Activated CD8-positive, alpha-beta T cell treated with anti-CD3 and anti-CD28 coated beads for 36 hours (primary cell): ENCODE measurements at regions not wholly inside any gene's neighbourhood (a gene's known extent, or its start where the extent isn't known, plus 50 kb on each side); places are given as distances from the start of the nearest gene placed in this dataset.

Experiments
- ATAC-seq: fragments of 200-7000 bp; cut with Tn5 transposase; one replicate; pipeline ENCODE4 v1.10.0; 2021; ENCODE audit warnings: mild to moderate bottlenecking, moderate library complexity
- CTCF ChIA-PET: fragments of 350-600 bp; sonication (Branson Sonifier 250); formaldehyde crosslinking; loops from one replicate; lab custom pipeline; 2021; ENCODE audit warnings: antibody characterized with exemption; lab: Charles Lee
- POLR2A ChIA-PET: fragments of 350-600 bp; sonication (Branson Sonifier 250); formaldehyde crosslinking; loops from one replicate; lab custom pipeline; 2021; ENCODE audit warnings: antibody characterized with exemption; lab: Charles Lee
- DNase-seq: peaks from one replicate; pipeline ENCODE4 v3.0.0-alpha.2; 2020
- H3K27ac Mint-ChIP-seq: one replicate; pipeline ENCODE4 v1.8.0; 2021; ENCODE audit warnings: mild to moderate bottlenecking, mixed read lengths
- H3K27me3 Mint-ChIP-seq: one replicate; pipeline ENCODE4 v1.8.0; 2021; ENCODE audit warnings: mixed read lengths
- H3K36me3 Mint-ChIP-seq: one replicate; pipeline ENCODE4 v1.8.0; 2021; ENCODE audit warnings: low read depth, mixed read lengths
- H3K4me1 Mint-ChIP-seq: one replicate; pipeline ENCODE4 v1.8.0; 2021; ENCODE audit warnings: low read depth, mixed read lengths
- H3K4me3 Mint-ChIP-seq: one replicate; pipeline ENCODE4 v1.8.0; 2021; ENCODE audit warnings: mild to moderate bottlenecking, moderate library complexity, mixed read lengths
- H3K9me3 Mint-ChIP-seq: one replicate; pipeline ENCODE4 v1.8.0; 2021; ENCODE audit warnings: mixed read lengths
- CTCF ChIP-seq: fragments of 200-600 bp; IDR thresholded peaks from one replicate; pipeline ENCODE4 v1.8.0; 2022; ENCODE audit warnings: antibody characterized with exemption, mild to moderate bottlenecking
- intact Hi-C: fragments of 100-400 bp; cut with micrococcal nuclease; formaldehyde crosslinking; loops from one replicate; pipeline ENCODE4 v1.10.0; 2022

DNA sequence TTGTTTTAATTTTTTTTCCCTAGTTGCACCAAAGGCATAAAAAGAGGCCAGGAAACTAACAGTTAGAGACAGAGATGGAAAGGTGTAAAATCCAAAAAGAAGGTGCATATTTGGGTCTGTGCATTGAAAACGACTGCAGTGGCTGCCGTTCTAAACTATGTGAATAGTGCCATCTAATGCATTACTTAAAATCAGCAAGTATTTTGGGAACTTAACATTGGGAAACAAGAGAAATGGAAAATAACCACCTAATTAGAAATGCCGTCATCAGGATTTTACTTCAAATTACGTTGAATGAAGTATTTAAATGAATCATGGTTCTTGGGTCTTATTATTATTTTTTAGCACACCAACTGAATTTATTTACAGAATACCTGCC, 189.5 kb upstream of the MIR17HG start:
- CTCF ChIA-PET = interaction anchor here (1.1 to 1.2 kb wide), 2 partner anchors 23 to 26 kb away, joined by 3 to 6 read pairs; no protein-coding TSS in a partner anchor
- Mint-ChIP-seq H3K4me1 (no peaks in the 10 kb centered on the region), H3K27ac (no peak overlapping the region), H3K27me3 (peaks cover 4% of the 10 kb centered on the region), H3K36me3 (no peaks in the 10 kb centered on the region), H3K9me3 (no peaks in the 10 kb centered on the region), H3K4me3 (no peak overlapping the region)
- TF ChIP-seq CTCF = no peak
- intact Hi-C loops = no loop called here
- no peak for ATAC-seq
- POLR2A ChIA-PET = no interaction called here
- DNase-seq = no peak

- Mint-ChIP-seq H3K27me3 (peaks cover 5% of the 10 kb centered on the region), H3K4me1 (no peaks in the 10 kb centered on the region), H3K9me3 (no peaks in the 10 kb centered on the region), H3K27ac (no peak overlapping the region), H3K36me3 (no peaks in the 10 kb centered on the region), H3K4me3 (no peak overlapping the region)
- no peak for TF ChIP-seq CTCF
- intact Hi-C loops = no loop called here
- ATAC-seq (no peak), DNase-seq (peak; percentile 5)
- CTCF ChIA-PET = interaction anchor here (1.1 kb wide), 1 partner anchor 18 kb away, joined by 3 read pairs; no protein-coding TSS in a partner anchor
- POLR2A ChIA-PET = no interaction called here
Observed at GRCh38 chr13:91162180-91162579, 185.3 kb upstream of the MIR17HG start.

DNA sequence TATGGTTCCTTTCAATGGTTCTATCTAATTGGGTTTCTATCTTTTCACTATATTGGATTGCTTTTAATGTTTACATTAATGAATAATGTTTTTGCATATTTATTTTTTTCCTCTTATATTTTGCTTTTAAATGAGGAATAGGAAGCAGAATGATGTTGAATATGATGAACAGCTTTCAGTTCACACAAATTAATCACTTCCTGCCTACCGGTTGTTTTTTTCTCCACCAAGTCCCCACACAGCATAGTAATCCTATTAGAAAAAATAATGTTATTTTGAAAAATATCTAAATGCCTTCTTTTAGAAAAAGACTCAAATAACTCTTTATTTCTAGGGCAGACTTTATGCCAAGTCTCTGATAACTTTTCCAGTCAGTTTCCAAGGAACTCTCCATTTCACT, 184.9 kb upstream of the MIR17HG start:
- no peak for TF ChIP-seq CTCF
- H3K4me3 Mint-ChIP-seq = no peak overlapping the region
- ChIA-PET POLR2A (no interaction called here), CTCF (no interaction called here)
- peaks cover 5% of the 10 kb centered on the region for H3K27me3 Mint-ChIP-seq
- H3K27ac Mint-ChIP-seq = no peak overlapping the region
- H3K4me1 Mint-ChIP-seq = no peaks in the 10 kb centered on the region
- ATAC-seq = no peak
- no peaks in the 10 kb centered on the region for H3K9me3 Mint-ChIP-seq
- no peak for DNase-seq
- intact Hi-C loops = no loop called here
- H3K36me3 Mint-ChIP-seq = no peaks in the 10 kb centered on the region

DNA sequence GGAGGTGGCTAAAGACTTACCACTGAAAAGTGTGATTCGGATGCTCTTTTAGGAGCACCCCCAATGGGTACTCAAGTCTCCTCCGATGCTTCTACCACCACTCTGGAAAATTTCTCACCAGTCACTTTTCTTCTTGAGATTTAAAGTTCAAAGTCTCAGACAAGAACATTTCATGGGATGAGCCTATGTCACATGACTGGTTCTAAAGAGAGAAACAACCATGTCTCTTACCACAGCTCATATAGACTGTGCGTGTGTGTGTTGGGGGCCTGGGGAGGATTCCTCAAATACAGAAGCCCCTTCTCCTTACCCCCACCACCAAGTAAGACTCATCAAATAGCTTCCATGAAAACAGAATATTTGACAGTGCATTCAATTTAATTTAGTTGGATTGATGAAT, 181.7 kb upstream of the MIR17HG start:
- Mint-ChIP-seq H3K36me3 (no peaks in the 10 kb centered on the region), H3K4me1 (no peaks in the 10 kb centered on the region), H3K4me3 (no peak overlapping the region), H3K27ac (no peak overlapping the region), H3K9me3 (no peaks in the 10 kb centered on the region), H3K27me3 (peaks cover 6% of the 10 kb centered on the region)
- no peak for TF ChIP-seq CTCF
- intact Hi-C loops = no loop called here
- POLR2A ChIA-PET = no interaction called here
- no peak for ATAC-seq
- DNase-seq = no peak
- CTCF ChIA-PET = no interaction called here

GRCh38 chr13:91166714-91167511, 180.6 kb upstream of the MIR17HG start:
- Mint-ChIP-seq H3K27me3 (peaks cover 6% of the 10 kb centered on the region), H3K4me1 (no peaks in the 10 kb centered on the region)
- CTCF ChIA-PET = no interaction called here

More at GRCh38 chr13:91166714-91167511, 180.6 kb upstream of the MIR17HG start:
- intact Hi-C loops = no loop called here
- no peaks in the 10 kb centered on the region for H3K36me3 Mint-ChIP-seq
- H3K9me3 Mint-ChIP-seq = no peaks in the 10 kb centered on the region
- H3K27ac Mint-ChIP-seq = no peak overlapping the region
- H3K4me3 Mint-ChIP-seq = no peak overlapping the region
- DNase-seq (no peak), ATAC-seq (no peak)
- TF ChIP-seq CTCF = no peak
- POLR2A ChIA-PET = no interaction called here
